Cerebellar cortex (tissue), 1 donor: ENCODE measurements at regions not wholly inside any gene's neighbourhood (a gene's known extent, or its start where the extent isn't known, plus 50 kb on each side); places are given as distances from the start of the nearest gene placed in this dataset.
A peak's percentile ranks its signal among the peaks of the same experiment; 100 is the strongest.

Source experiments
- DNase-seq: peaks from one replicate; pipeline ENCODE4 v3.0.0-alpha.2; 2015; ENCODE audit warnings: low spot score

DNA sequence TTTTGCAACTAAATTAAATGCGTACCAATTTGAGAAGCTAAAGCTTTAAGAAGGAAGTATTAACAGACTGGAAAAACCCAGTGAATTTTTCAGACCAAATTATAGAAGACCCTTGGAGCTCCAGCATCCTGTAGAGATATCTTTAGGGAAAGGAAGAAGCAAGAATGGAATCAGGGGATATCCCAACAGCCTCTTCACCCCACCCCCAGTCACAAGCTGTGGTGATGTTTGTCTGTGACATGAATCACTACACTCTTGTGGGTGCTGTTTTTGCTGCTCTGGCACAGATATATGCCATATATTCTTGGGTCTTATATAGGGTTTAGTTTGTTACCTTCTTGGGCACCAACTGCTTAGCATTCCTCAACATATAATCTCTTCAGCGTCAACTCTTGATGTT is 78.5 kb upstream of the BCL6 start:
- no peak for DNase-seq

DNA sequence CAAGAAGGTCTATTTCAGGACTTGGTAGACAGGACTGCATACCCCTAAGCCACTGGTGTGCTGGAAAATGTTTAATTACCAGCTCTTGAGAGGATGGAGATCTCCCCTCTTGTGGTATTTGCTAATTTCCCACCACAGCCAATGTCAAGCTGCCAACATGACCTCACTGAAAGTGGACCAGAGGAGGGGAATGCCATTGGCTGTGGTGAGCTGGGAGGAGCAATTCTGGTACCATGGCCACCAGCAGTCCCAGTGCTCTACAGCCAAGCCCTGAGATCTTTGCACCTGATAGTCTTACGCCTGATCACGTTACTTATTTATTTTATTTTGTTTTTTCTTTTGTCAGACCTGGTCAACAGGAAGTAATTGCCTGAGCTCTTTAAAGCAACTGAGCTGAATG is 82.5 kb upstream of the BCL6 start:
- no peak for DNase-seq

DNA sequence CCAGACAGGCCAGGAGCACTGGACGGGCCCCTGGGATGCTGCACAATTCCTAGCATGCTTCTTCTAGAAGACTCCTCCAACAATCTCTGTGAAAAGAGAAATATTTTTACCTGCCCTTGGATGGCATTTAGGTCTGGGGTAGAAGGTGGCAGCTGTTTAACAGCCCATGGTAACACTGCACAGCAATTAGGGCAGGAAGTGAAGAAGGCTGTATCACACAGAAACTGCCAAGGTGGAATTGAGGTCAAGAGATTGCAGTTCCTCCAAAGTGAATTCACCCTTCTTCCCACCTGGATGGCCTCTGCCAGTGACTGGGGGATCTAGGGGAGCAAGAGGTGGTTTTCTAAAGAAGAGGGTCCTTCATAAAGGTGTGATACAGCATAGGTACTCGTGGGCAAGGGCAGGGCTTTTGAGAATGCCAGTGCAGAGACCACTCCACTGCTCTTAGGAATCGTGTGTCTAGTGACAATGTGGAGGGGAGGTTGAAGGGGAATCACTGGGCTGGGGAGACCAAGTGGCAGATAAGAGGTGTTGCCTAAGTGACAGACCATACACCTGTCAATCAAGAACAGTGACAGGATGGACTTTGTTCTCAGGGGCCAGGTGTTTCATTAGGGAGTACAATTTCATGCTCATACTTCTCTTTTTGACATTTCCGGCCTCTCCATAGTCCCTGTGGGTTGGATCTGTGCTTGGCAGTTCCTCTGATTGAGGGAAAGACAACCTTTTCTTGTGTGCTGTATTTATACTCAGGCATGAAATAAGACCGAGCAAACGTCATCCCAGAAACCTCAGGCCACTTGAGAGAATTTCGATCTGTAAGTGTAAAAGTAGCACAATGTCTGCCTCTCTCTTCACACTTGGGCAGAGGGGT is 83.5 kb upstream of the BCL6 start:
- DNase-seq = no peak

DNA sequence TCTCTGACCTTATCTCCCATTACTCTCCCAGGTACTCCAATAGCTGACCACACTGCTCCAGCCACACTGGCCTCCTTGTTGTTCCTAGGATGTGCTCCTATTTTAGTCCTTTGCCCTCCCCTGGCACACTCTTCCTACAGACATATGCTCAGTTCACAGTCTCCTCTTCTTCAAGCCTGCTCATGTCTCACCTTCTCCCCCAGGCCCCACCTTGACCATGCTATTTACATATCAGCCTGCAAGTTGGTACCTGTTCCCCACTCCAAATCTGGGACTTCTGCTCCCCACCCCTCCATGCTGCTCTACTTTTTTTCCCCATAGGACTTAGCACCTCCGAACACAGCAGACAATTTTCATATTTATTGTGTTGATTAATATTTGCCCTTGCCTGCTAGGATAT is 84.9 kb upstream of the BCL6 start:
- DNase-seq = no peak

DNA sequence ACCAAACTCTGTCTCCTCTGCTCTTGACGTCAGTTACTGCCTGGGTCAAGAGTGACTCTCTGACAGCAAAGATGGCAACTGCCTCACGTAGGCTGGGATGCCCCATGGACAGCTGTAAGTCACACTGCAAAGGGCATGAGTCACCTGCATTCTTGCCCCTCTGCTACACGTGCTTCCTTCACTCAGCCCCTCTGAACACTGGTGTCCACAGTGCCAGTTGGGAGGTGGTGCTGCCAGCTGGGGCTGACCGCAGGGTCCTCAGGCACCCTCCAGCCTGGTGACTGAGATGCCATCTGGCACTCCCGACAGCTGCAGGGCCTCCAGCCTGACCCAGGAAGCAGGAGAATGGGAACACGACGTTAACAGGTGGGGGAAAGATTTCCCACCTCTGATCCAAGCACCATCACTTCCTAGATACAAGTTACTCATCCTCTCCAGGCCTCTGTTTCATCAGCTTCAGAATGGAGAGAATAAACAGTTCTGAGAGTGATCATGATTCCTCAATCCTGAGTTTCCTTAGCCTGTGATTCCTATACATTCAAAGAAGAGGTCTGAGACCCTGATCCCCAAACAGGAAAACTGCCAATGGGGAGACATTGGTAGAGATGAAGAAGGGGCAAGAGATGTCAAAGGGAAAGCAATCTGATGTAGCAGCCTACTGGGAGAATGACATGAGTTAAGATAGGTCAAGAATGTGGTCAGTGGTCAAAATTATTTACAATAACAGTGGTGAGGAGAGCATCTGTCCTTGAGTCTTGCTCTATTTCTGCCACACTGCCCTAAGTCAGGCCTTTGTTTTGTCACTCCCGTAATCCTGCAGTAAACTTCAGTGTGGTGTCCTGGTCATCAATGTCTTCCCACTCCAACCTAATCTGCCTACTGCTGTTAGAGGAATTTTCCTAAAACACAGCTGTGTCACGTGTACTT is 86.1 kb upstream of the BCL6 start:
- DNase-seq = no peak

DNA sequence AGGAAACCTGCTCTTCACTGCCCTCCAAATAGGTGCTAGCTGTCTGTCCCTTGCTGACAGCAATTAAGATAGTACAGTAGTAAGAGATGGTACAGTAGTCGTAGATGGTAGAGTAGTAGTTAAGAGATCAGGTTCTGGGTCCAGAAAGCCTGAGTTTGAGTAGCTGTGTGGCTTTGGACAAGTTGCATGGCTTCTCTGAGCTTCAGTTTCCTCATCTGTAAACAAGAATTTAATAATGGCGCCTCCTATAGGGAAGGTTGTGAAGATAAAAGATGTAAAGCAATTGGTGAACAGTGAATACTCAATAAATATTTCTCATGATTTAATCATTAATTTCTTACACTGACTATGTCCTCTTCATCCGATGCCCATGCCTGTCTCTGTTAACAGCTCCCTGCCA is 86.9 kb upstream of the BCL6 start:
- DNase-seq = no peak

DNA sequence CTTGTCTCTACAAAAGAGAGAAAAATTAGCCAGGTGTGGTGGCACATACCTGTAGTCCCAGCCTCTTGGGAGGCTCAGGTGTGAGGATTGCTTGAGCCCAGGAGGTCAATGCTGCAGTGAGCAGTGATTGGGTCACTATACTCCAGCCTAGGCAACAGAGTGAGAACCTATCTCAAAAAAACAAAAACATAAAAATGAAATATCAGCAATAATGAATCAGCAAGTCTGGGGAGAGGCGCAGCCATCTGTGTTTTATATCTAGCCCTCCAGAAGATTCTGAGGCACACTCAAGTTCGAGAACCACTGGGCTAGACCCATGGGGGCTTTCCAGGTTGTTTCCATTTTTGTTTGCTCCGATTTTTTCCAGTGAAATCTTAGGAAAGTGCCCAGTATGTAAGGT is 88.1 kb upstream of the BCL6 start:
- DNase-seq = no peak

DNA sequence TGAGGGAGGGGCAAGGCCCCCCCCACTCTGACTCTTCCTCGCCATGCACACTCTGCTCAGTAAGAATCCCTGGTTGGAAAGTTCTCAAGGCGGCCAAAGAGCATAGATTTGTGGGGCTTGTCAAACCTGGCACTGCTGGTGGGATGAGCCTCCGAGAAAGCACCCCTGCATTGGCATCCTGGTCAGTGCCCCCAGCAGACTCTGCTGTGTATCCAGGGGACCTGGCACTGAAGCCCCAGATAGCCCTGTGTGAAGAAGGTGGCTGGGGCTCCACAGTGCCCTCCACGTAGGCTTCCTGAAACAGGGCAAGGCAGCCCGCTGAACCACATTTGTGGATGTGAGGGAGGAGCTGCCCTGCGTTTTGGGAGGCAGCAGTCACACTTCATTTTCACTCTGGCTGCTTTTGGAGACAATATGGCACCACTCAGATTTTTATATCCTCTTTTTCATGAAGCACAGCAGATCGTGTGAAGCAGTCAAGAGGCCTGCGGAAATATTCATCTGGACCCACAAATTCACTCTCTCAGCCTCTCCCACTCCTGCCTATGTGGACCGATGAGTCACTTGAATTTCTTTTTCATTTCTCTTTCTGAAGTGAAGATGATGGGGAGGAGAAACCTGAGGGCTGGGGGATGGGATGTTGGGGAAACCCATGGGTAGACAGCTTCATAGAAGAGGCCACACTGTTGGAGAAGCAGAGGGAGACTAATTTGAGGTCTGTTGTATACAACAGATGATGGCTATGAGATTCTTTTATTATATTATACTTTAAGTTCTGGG is 88.7 kb upstream of the BCL6 start:
- DNase-seq = no peak

DNA sequence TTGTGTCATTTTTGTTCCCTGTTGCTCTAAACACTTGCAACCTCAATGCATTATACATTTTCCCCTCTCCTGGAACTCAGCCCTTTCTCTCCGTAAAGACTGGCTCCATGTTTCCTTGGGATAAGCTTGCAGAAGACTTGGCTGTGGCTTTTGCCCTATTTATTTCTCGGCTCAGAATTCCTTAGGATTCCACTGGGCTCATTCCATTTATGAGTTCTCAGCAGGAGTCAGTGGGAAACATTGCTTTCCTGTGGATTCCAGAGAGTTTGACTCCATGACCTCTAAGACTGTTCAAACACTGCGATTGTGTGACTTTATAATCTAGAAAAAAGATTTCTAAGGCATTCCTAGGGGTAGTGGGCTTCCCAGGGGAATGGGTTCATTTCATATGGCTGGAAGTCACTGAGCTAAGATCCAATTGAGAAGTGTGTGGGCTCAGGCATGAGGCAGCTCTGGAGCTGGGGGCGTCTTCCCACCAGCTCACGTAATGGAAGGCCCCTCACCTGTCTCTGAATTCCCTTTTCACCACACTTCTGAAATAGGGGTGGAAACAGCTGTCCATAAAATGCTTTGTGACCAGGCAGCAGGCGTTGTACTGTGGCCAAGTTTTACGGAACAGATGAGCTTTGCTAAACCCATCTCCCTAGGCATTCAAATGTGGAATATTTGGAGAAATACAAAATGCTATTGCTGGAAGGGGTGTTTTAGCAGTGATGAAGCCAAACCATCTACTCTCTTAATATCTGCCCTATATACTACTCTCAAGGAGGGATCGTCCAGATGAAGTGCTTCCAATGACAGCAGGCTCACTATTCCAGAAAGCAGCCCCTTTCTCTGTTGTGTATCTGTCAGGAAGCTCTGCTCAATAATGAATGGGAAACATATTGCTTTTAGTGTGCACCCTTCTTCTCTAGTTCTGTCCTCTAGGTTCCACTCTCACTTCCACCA is 91.8 kb upstream of the BCL6 start:
- peak; percentile 50 for DNase-seq

DNA sequence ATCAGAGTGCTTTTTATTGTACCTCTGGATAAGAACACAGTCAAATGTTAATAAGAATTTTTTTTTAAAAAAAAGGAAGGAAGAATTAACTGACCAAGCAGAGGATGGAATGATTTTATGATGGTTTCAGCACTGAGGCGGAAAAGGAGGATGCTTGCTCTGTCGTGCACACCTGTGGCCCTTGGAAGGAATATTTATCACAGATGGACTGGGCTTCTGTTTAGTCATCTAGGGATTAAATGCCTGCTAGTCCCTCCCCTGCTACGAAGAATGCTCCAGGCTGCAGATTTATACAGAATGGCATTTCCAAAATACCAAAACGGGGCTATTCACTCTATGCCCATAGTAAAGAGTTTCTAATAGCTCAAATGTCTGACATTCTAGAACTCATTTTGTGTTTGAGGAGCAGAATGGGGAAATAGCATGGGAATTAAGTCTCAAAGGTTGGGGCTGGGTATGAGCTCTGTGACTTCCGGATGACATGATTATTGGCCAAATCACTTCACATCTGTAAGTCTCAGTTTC is 92.8 kb upstream of the BCL6 start:
- DNase-seq = peak; percentile 95

DNA sequence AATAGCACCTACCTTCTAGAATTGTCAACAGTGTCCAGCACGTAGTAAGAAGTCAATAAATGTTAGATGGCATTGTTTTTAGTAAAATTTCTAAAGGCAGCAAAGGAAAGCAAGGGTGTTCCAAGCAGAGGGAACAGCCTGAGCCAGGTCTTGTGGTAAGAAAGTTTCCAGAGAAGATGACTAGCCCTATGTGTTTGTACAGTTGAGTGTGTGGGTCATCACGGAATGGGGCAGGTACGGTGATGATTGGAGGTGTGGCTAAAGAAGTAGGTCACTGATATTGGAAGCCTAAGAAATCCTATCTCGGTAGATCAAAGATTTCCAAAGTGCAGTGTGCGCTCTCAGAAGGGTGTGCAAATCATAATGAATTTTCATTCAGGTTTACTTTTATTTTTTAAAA is 94.2 kb upstream of the BCL6 start:
- no peak for DNase-seq

DNA sequence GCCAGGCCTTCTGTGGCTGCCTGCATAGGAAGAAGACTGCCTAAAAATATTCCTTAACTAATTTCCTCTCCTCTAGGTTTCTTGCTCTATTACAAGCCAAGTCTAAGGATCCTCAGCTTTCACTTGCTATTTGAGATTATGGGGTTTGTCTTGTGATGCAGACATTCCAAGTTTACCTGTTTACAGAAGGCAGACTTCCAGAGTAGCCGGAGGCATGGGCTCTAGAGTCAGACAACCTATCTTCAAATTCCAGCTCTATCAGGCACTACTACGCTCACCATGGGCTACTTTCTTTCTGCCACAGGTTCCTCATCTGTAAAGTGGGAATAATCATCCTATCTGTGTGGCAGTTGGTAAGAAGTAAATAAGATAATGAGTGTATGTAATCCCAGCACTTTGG is 95.6 kb upstream of the BCL6 start:
- DNase-seq = no peak

DNA sequence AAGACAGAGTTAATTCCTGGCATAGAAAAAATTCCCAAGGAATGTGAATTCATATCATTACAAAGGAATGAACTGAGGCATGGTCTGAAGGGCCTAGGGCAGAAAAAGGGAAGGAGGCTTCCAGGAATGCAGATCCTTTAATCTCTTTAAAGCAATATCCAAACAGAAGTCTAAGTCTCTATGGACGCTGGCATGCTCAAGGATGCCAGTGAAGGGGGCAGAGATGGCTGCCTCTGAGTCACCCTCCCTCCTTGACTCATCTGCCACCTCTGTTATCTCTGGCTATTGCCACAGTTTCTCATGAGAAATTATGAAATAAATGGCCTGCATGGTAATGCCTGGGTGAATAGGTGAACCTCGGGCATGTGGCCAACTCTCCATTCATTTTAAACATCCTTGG is 96.3 kb upstream of the BCL6 start:
- no peak for DNase-seq

DNA sequence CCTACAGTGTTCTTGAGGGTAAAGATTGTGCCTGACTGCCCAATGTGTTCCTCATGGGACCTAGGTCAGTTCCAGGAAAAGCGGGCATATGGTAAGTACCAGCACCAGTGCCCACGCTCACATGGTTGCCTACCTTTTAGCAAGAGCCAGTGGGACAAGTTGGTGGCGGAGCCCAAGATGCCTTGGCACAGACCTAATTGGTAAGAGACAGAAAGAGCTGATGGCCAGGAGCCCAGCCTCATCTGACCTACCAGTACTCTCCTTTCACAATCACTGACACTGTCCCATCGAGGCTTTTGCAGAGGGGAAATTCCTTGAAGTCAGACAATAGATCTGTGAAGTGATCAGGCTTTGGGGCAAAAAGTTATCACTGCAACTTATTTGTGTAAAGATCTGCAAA is 98.4 kb upstream of the BCL6 start:
- DNase-seq = peak; percentile 62

DNA sequence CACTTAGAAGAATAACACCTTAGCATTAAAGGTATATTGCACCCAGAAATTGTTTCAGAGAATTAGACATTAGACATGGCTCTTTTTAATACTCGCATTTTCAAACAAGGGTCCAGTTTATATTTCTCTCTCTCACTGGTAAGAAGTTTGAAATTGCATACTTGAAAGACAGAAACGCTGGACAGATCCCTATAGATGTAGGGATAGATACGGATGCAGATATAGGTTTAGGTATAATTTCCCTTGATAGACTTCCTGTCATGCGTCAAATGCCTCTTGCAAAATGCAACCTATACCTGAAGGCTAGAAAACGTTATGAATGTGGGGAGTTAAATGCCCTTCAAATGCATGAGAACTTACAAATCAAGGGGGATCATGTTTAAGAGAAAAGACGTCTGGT is 99.4 kb upstream of the BCL6 start:
- no peak for DNase-seq

DNA sequence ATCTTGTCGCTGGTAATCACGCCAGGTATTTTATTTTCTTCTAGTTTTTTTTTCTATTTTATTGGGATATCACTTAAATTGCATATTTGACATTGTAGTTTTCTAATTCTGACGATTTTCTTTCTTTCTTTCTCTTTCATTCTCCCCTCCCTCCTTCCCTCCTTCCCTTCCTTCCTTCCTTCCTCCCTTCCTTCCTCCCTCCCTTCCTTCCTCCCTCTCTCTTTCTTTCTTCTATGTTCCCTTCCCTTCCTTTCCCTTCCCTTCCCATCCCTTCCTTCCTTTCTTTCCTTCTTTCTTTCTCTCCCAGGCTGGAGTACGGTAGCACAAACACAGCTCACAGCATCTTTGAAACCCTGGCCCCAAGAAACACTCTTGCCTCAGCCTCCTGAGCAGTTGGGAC is 100.6 kb upstream of the BCL6 start:
- DNase-seq = no peak

DNA sequence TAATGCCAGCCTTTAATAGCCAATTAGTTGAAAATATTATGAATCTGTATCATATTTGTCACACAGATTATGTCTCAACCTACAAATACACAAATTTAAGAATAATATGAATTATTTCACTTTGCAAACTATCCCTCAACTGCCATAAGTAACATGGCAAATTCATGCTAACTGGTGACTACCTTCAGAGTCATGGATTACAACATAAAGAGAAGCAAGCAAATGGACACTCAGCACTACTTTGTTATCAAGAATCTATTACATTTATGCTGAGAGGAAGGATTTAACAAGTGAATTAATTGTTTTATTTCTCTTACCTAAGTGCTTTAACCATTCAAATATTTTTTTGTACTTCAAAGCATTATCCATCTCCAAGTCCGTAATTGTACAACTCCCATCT is 103.1 kb upstream of the BCL6 start:
- DNase-seq = no peak

DNA sequence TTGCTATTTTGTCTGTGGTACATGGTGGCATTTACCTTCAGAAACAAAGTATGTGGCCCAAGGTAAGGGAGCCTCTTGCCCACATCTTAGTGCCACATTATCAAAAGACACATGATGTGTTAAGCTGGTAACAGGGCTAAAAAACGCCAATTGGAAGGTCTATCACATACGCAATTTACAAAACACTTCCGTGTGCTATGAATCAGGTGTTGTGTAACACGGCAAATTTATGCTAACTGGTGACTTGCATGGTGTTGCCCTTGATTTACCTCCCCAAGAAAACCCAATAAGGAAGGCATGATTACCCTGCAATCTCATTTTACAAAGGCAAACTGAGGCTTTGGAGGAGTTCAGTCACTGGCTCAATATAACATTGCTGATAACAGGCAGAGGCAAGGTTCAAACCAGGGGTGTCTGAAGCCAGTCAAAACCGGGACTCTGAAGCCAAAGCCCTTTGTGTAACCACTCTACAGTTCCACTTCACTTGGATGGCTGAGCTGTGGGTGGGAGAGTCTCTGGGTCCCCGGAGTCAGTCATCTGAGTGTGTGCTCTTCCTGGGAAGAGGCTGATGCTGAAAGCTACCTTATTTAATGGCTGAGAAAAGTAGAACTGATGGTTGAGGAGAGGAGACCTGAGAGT is 103.9 kb upstream of the BCL6 start:
- DNase-seq = no peak

DNA sequence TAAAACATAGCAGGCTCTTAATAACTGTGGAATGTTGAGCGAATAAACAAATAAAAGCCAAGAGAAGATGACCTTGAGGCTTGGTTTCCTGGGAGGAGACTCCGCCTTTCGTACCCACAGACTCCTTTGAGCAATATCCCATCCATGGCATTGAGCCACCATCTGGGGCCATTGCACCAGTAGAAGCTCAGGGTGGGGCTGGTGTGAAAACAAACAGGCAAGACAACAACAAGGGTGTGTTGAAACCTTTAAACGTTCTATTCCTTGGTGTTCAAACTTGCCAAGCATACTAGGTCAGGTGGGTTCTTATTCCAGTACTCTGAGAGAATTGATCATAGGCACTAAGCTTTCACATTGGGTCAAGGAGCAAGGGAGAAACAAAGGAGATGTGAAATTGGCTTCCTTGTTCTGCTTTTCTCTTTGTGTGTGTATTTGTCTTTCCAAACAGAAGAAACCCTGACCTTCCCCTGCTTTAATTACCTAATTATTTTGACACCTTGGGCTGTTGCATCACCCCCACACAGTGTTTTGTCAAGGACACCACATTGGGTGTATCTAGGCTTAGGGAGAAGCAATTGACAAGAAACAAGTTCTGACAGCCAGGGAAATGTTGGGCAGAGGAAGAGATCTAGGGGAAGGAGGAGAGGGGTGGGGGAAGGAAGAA is 105.1 kb upstream of the BCL6 start:
- no peak for DNase-seq
